H1 (cell line): ENCODE measurements at regions not wholly inside any gene's neighbourhood (a gene's known extent, or its start where the extent isn't known, plus 50 kb on each side); places are given as distances from the start of the nearest gene placed in this dataset.

Experiments
- GABPA ChIP-seq: IDR thresholded peaks from 2 replicates; pipeline ENCODE4 v1.6.1; 2011; ENCODE audit warnings: mild to moderate bottlenecking, low read length, moderate library complexity, borderline replicate concordance; ENCODE audit not compliant: insufficient read depth
- JUND ChIP-seq: IDR thresholded peaks from 2 replicates; pipeline ENCODE4 v1.6.1; 2011; ENCODE audit warnings: mild to moderate bottlenecking, improper control_type of control experiment, low read length
- POLR2A ChIP-seq, 2 experiments: IDR thresholded peaks; 1 replicate in 1 of 2; 2 replicates in 1 of 2; pipeline ENCODE4 v1.6.1; 2011; ENCODE audit warnings: low read depth in 2 of 2, low read length in 2 of 2, mild to moderate bottlenecking in 2 of 2; ENCODE audit errors: control extremely low read depth in 1 of 2
- POLR2AphosphoS5 ChIP-seq: IDR thresholded peaks from 2 replicates; pipeline ENCODE4 v1.6.1; 2011; ENCODE audit warnings: low read depth, low read length
- SP1 ChIP-seq: IDR thresholded peaks from 2 replicates; pipeline ENCODE4 v1.6.1; 2011; ENCODE audit warnings: low read depth, low read length
- TF ChIP-seq, protein P1 (sequence below), 3 experiments: IDR thresholded peaks; 1 replicate in 2 of 3; 2 replicates in 1 of 3; pipeline versions ENCODE4 v1.5.1 to v1.6.1; 2011; ENCODE audit warnings: low read length in 3 of 3, mild to moderate bottlenecking in 3 of 3, inconsistent platforms in 2 of 3, low read depth in 1 of 3, moderate library complexity in 1 of 3; ENCODE audit not compliant: insufficient read depth in 1 of 3; ENCODE audit errors: control extremely low read depth in 1 of 3

DNA sequence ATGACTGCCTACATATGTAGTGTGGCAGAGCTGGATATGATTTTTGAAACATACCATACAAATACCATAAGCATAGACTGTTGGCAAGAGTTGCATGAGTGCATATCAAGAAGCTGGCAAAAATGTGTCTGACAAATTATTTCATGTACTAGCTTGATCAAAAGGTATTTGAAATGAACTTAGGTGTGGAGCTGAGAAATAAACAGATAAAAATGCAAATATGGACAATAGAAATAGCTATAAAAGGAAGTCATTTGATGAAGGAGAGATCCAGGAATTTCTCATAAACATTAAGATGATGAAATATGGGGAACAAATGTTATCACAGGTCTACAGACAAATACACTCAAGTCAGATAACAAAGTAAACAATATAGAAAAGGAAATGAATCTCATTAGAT, 609.1 kb downstream of the PTPRC start:
- TF ChIP-seq JUND (no peak), GABPA (no peak), POLR2AphosphoS5 (no peak), POLR2A (IDR thresholded peaks at IDR 0.05; ENCODE audit: control extremely low read depth in 1 of 2, low read depth in 2 of 2, low read length in 2 of 2) (no peak), SP1 (no peak)
- TF ChIP-seq, protein P1, sequence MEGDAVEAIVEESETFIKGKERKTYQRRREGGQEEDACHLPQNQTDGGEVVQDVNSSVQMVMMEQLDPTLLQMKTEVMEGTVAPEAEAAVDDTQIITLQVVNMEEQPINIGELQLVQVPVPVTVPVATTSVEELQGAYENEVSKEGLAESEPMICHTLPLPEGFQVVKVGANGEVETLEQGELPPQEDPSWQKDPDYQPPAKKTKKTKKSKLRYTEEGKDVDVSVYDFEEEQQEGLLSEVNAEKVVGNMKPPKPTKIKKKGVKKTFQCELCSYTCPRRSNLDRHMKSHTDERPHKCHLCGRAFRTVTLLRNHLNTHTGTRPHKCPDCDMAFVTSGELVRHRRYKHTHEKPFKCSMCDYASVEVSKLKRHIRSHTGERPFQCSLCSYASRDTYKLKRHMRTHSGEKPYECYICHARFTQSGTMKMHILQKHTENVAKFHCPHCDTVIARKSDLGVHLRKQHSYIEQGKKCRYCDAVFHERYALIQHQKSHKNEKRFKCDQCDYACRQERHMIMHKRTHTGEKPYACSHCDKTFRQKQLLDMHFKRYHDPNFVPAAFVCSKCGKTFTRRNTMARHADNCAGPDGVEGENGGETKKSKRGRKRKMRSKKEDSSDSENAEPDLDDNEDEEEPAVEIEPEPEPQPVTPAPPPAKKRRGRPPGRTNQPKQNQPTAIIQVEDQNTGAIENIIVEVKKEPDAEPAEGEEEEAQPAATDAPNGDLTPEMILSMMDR (IDR thresholded peaks at IDR 0.05; ENCODE audit: control extremely low read depth in 1 of 3, insufficient read depth in 1 of 3, low read depth in 1 of 3, low read length in 3 of 3) = no peak
